Lung (tissue), 11 donors: ENCODE measurements at regions not wholly inside any gene's neighbourhood (a gene's known extent, or its start where the extent isn't known, plus 50 kb on each side); places are given as distances from the start of the nearest gene placed in this dataset.

Source experiments
- ATAC-seq: fragments of 200-7000 bp; cut with Tn5 transposase; one replicate; pipeline ENCODE4 v1.9.1; 2020; ENCODE audit warnings: moderate number of reproducible peaks; ENCODE audit not compliant: insufficient read depth, low FRiP score
- DNase-seq, 3 donors: peaks; one replicate each; pipeline ENCODE4 v3.0.0-alpha.2; 2013 to 2017
- H3K27ac ChIP-seq, 2 donors: one replicate each; pipeline ENCODE4 v1.5.1; 2013; ENCODE audit warnings: mild to moderate bottlenecking in 2 of 2, moderate library complexity in 2 of 2, control low read depth in 1 of 2, inconsistent platforms in 1 of 2, low read depth in 1 of 2, low read length in 1 of 2
- H3K27me3 ChIP-seq, 3 donors: one replicate each; pipeline ENCODE4 v1.5.1; 2013; ENCODE audit warnings: low read length in 2 of 3; ENCODE audit not compliant: control insufficient read depth in 3 of 3, insufficient read depth in 3 of 3
- H3K36me3 ChIP-seq, 4 donors: one replicate each; pipeline ENCODE4 v1.5.1; 2013; ENCODE audit warnings: low read length in 4 of 4, mild to moderate bottlenecking in 1 of 4, moderate library complexity in 1 of 4; ENCODE audit not compliant: control insufficient read depth in 4 of 4, insufficient read depth in 4 of 4
- H3K4me1 ChIP-seq, 5 donors: one replicate each; pipeline ENCODE4 v1.5.1; 2013; ENCODE audit warnings: low read length in 5 of 5, mild to moderate bottlenecking in 2 of 5, moderate library complexity in 1 of 5; ENCODE audit not compliant: control insufficient read depth in 5 of 5, insufficient read depth in 5 of 5
- H3K4me3 ChIP-seq: one replicate; pipeline ENCODE4 v1.5.1; 2013; ENCODE audit warnings: mild to moderate bottlenecking, control low read depth, moderate library complexity
- H3K9ac ChIP-seq, 2 donors: one replicate each; pipeline ENCODE4 v1.5.1; 2013; ENCODE audit warnings: low read length in 2 of 2, control low read depth in 1 of 2; ENCODE audit not compliant: insufficient read depth in 1 of 2
- H3K9me3 ChIP-seq, 4 donors: one replicate each; pipeline ENCODE4 v1.5.1; 2013; ENCODE audit warnings: low read length in 3 of 4, mild to moderate bottlenecking in 1 of 4, moderate library complexity in 1 of 4; ENCODE audit not compliant: control insufficient read depth in 4 of 4, insufficient read depth in 3 of 4
- WGBS, 2 donors: extraction: QIAGEN DNeasy Blood & Tissue Kit; methylation state at CpG; one replicate each; pipeline ENCODE4 v1.1.7; 2013; 5-methylcytosine and 5-hydroxymethylcytosine counted together
- TF ChIP-seq, protein P1 (sequence below): IDR thresholded peaks from 2 replicates; pipeline ENCODE4 v1.5.1; 2012; ENCODE audit warnings: mild to moderate bottlenecking; ENCODE audit errors: control extremely low read depth, extremely low read depth
- donor health status: control.
- donor health status: control.
- donor health status: Bipolar disorder and iron deficiency.
- donor health status: healthy.
- donor health status: DM: yes; HTN: yes; CAD: no.

DNA sequence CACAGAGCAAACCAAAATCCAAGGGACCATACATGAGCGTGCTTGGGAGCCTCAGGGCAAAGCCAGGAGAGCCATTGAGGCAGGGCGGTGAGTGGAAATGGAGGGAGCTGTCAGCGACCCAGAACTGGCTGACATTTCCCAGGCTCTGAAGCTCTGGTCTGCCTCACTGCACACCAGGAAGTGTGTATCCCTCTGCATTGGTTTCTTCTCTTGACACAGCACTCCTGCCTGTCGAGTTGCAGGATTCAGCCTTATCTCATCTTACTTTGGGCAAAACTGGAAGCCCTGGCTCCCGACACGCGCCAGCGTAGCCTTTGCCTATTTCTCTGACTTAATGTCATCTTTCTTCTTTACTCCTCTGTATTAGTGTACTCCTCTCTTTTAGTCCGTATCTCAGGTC, 144.7 kb upstream of the HS3ST3A1 start:
- TF ChIP-seq, protein P1, sequence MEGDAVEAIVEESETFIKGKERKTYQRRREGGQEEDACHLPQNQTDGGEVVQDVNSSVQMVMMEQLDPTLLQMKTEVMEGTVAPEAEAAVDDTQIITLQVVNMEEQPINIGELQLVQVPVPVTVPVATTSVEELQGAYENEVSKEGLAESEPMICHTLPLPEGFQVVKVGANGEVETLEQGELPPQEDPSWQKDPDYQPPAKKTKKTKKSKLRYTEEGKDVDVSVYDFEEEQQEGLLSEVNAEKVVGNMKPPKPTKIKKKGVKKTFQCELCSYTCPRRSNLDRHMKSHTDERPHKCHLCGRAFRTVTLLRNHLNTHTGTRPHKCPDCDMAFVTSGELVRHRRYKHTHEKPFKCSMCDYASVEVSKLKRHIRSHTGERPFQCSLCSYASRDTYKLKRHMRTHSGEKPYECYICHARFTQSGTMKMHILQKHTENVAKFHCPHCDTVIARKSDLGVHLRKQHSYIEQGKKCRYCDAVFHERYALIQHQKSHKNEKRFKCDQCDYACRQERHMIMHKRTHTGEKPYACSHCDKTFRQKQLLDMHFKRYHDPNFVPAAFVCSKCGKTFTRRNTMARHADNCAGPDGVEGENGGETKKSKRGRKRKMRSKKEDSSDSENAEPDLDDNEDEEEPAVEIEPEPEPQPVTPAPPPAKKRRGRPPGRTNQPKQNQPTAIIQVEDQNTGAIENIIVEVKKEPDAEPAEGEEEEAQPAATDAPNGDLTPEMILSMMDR, result no peak
- H3K27me3 ChIP-seq, result peaks cover 0 to 2% (median 0%) of the 10 kb centered on the region in 3 donors
- H3K27ac ChIP-seq, result no peak overlapping the region
- H3K4me3 ChIP-seq, result no peak overlapping the region
- H3K36me3 ChIP-seq, result no peaks in the 10 kb centered on the region
- H3K9ac ChIP-seq, result no peak overlapping the region
- 78 to 81% methylated on average over 9 of the region's 9 CpGs for WGBS, 2 donors
- no peak for ATAC-seq
- peaks cover 0 to 10% (median 0%) of the 10 kb centered on the region in 5 donors for H3K4me1 ChIP-seq
- peaks cover 0 to 10% (median 0%) of the 10 kb centered on the region in 4 donors for H3K9me3 ChIP-seq
- DNase-seq, result no peak

DNA sequence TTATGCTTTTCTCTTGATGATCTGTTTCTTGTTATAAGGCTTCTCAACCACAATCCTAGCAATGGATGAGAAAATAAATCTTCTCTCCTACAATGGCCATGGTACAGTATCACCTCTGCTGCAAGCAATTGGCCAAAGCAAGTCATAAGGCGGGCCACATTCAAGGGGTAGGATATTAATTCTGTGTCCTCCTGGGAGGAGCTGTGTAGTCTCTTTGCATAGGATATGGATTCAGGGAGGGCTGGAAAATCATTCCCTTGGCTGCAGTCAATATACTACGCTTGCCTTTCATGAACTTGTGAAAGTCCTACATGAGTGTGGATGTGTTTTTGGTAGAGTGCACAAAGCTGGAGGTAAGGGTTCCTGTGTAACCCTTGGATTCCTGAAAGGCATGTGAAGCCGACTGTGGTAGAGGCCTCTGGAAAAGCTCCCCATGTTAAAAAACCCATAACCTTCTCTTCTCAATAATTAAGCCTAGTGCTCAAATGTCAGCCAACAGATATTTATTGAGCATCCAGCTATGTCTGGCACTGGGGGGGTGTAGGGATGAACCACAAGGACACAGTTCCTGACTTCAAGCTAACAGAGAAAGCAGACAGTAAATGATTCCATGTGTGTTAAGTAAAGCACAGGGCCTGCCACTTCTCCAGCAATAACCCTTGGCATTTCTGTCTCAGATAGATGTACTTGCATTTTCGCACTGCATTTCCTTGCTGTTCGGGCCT, 147.6 kb upstream of the HS3ST3A1 start:
- TF ChIP-seq, protein P1, result no peak
- WGBS, 2 donors, result 72 to 75% methylated on average over 5 of the region's 5 CpGs
- DNase-seq (peak in 1 of 3 donors; percentile 37), ATAC-seq (no peak)
- peaks cover 0 to 13% (median 4%) of the 10 kb centered on the region in 5 donors for H3K4me1 ChIP-seq
- no peak overlapping the region for H3K9ac ChIP-seq
- H3K4me3 ChIP-seq, result no peak overlapping the region
- no peaks in the 10 kb centered on the region for H3K36me3 ChIP-seq
- H3K9me3 ChIP-seq, result peaks cover 0 to 10% (median 0%) of the 10 kb centered on the region in 4 donors
- no peak overlapping the region for H3K27ac ChIP-seq
- H3K27me3 ChIP-seq, result peaks cover 0 to 2% (median 0%) of the 10 kb centered on the region in 3 donors

GRCh38 chr17:13749891-13750235, 148.1 kb upstream of the HS3ST3A1 start:
- WGBS, 2 donors, result 27 to 42% methylated on average over 1 of the region's 1 CpG
- ATAC-seq (no peak), DNase-seq (peak in 2 of 3 donors; percentile 29 to 32)
- Histone ChIP-seq H3K9me3 (peaks cover 0 to 10% (median 0%) of the 10 kb centered on the region in 4 donors), H3K36me3 (no peaks in the 10 kb centered on the region), H3K27me3 (peaks cover 0 to 2% (median 0%) of the 10 kb centered on the region in 3 donors), H3K4me1 (peaks cover 0 to 13% (median 4%) of the 10 kb centered on the region in 5 donors), H3K4me3 (no peak overlapping the region), H3K9ac (no peak overlapping the region), H3K27ac (no peak overlapping the region)
- TF ChIP-seq, protein P1, result no peak
